Ishikawa (cell line): ENCODE measurements at regions not wholly inside any gene's neighbourhood (a gene's known extent, or its start where the extent isn't known, plus 50 kb on each side); places are given as distances from the start of the nearest gene placed in this dataset.

Source experiments
- EP300 ChIP-seq: IDR thresholded peaks from 2 replicates; pipeline ENCODE4 v1.6.1; 2012; ENCODE audit warnings: borderline replicate concordance
- RAD21 ChIP-seq: IDR thresholded peaks from 2 replicates; pipeline ENCODE4 v1.6.1; 2012; ENCODE audit warnings: low read depth
- TEAD4 ChIP-seq: IDR thresholded peaks from 2 replicates; pipeline ENCODE4 v1.6.1; 2012
- ZBTB7A ChIP-seq: IDR thresholded peaks from 2 replicates; pipeline ENCODE4 v1.6.1; 2012; ENCODE audit warnings: low read depth
- TF ChIP-seq, protein P1 (sequence below): IDR thresholded peaks from 2 replicates; pipeline ENCODE4 v1.6.1; 2012

- TF ChIP-seq RAD21 (no peak), ZBTB7A (no peak), TEAD4 (no peak), EP300 (no peak)
- TF ChIP-seq, protein P1, sequence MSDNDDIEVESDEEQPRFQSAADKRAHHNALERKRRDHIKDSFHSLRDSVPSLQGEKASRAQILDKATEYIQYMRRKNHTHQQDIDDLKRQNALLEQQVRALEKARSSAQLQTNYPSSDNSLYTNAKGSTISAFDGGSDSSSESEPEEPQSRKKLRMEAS, result no peak
Measured at GRCh38 chr10:131700032-131700431, 200.8 kb upstream of the PPP2R2D start.
